HFF-Myc (cell line): ENCODE measurements at regions not wholly inside any gene's neighbourhood (a gene's known extent, or its start where the extent isn't known, plus 50 kb on each side); places are given as distances from the start of the nearest gene placed in this dataset.
"Not testable (repeated sequence)": the region's sequence is repeated elsewhere in the genome, so short reads cannot be mapped to it uniquely, and the experiment has no call there.

Source experiments
- DNase-seq: peaks from one replicate; pipeline ENCODE4 v3.0.0-alpha.2; 2011; ENCODE audit warnings: low read depth; ENCODE audit errors: extremely low read depth
- H3K4me3 ChIP-seq: replicated peaks from 2 replicates; pipeline ENCODE4 v1.5.1; 2011; ENCODE audit warnings: low read depth, mild to moderate bottlenecking, control low read depth, low read length
- CTCF ChIP-seq: IDR thresholded peaks from 2 replicates; pipeline ENCODE4 v1.5.1; 2012; ENCODE audit warnings: mild to moderate bottlenecking, low read depth, low read length, control low read depth; ENCODE audit errors: missing control alignments

GRCh38 chr1:187933562-187934419 is 1105.0 kb downstream of the PLA2G4A start:
- DNase-seq: no peak
- H3K4me3 ChIP-seq: no peak overlapping the region
- no peak for TF ChIP-seq CTCF

GRCh38 chr1:187936667-187937066 is 1107.9 kb downstream of the PLA2G4A start:
- no peak for DNase-seq
- TF ChIP-seq CTCF: no peak
- no peak overlapping the region for H3K4me3 ChIP-seq

- no peak overlapping the region for H3K4me3 ChIP-seq
- no peak for TF ChIP-seq CTCF
Observed at GRCh38 chr1:187938092-187938491, 1109.3 kb downstream of the PLA2G4A start.

GRCh38 chr1:187942986-187943385 is 1114.2 kb downstream of the PLA2G4A start:
- DNase-seq: no peak
- no peak overlapping the region for H3K4me3 ChIP-seq
- no peak for TF ChIP-seq CTCF

More at GRCh38 chr1:187938092-187938491, 1109.3 kb downstream of the PLA2G4A start:
- no peak for DNase-seq

GRCh38 chr1:187943606-187944403 is 1115.1 kb downstream of the PLA2G4A start:
- DNase-seq: no peak
- TF ChIP-seq CTCF: no peak
- no peak overlapping the region for H3K4me3 ChIP-seq

GRCh38 chr1:187946661-187947060 is 1117.9 kb downstream of the PLA2G4A start:
- DNase-seq: not testable (repeated sequence)

GRCh38 chr1:187947359-187947758 is 1118.6 kb downstream of the PLA2G4A start:
- no peak for TF ChIP-seq CTCF
- no peak overlapping the region for H3K4me3 ChIP-seq
- DNase-seq: no peak

More at GRCh38 chr1:187946661-187947060, 1117.9 kb downstream of the PLA2G4A start:
- not testable (repeated sequence) for H3K4me3 ChIP-seq
